ENCODE measurements at regions not wholly inside any gene's neighbourhood (a gene's known extent, or its start where the extent isn't known, plus 50 kb on each side); places are given as distances from the start of the nearest gene placed in this dataset.

GRCh38 chr17:27398691-27399090, 57.6 kb upstream of the KSR1 start:
- 92% methylated on average over 1 of the region's 2 CpGs for WGBS (ENCODE audit: insufficient coverage)
- intact Hi-C loops (cut with micrococcal nuclease): no loop called here
- no peaks in the 10 kb centered on the region for H3K4me1 Mint-ChIP-seq
- ATAC-seq (no peak), DNase-seq (no peak)
- peaks cover 14 to 19% of the 10 kb centered on the region in 2 donors for H3K27me3 Mint-ChIP-seq (ENCODE audit: low read depth in 2 of 2)
- H3K4me3 Mint-ChIP-seq: no peak overlapping the region
- Histone ChIP-seq H3K4me1 (ENCODE audit: control insufficient read depth, insufficient read depth, low read length) (no peaks in the 10 kb centered on the region), H3K27ac (ENCODE audit: low read length) (no peak overlapping the region), H3K27me3 (ENCODE audit: control insufficient read depth, insufficient read depth, low read length) (no peaks in the 10 kb centered on the region), H3K4me3 (ENCODE audit: low read length) (no peak overlapping the region), H3K9me3 (ENCODE audit: control insufficient read depth, insufficient read depth, low read length) (no peaks in the 10 kb centered on the region), H3K36me3 (ENCODE audit: control insufficient read depth, insufficient read depth, low read length) (no peaks in the 10 kb centered on the region)
- no peak for TF ChIP-seq CTCF (IDR thresholded peaks at IDR 0.05)
- H3K27ac Mint-ChIP-seq: no peak overlapping the region
- no peaks in the 10 kb centered on the region for H3K9me3 Mint-ChIP-seq
- no peaks in the 10 kb centered on the region for H3K36me3 Mint-ChIP-seq

- H3K4me1 Mint-ChIP-seq: no peaks in the 10 kb centered on the region
- no peaks in the 10 kb centered on the region for H3K36me3 Mint-ChIP-seq
- no peak for ATAC-seq
- H3K27ac Mint-ChIP-seq: no peak overlapping the region
- Histone ChIP-seq H3K9me3 (ENCODE audit: control insufficient read depth, insufficient read depth, low read length) (no peaks in the 10 kb centered on the region), H3K36me3 (ENCODE audit: control insufficient read depth, insufficient read depth, low read length) (no peaks in the 10 kb centered on the region), H3K27me3 (ENCODE audit: control insufficient read depth, insufficient read depth, low read length) (no peaks in the 10 kb centered on the region), H3K27ac (ENCODE audit: low read length) (no peak overlapping the region), H3K4me3 (ENCODE audit: low read length) (no peak overlapping the region), H3K4me1 (ENCODE audit: control insufficient read depth, insufficient read depth, low read length) (no peaks in the 10 kb centered on the region)
- intact Hi-C loops (cut with micrococcal nuclease): no loop called here
- H3K4me3 Mint-ChIP-seq: no peak overlapping the region
- no peak for DNase-seq
- no peaks in the 10 kb centered on the region for H3K27me3 Mint-ChIP-seq (ENCODE audit: low read depth in 2 of 2)
- H3K9me3 Mint-ChIP-seq: no peaks in the 10 kb centered on the region
- no peak for TF ChIP-seq CTCF (IDR thresholded peaks at IDR 0.05)
- WGBS (ENCODE audit: insufficient coverage): 85% methylated on average over 6 of the region's 6 CpGs
Observed at GRCh38 chr17:27400991-27401390, 55.3 kb upstream of the KSR1 start.

DNA sequence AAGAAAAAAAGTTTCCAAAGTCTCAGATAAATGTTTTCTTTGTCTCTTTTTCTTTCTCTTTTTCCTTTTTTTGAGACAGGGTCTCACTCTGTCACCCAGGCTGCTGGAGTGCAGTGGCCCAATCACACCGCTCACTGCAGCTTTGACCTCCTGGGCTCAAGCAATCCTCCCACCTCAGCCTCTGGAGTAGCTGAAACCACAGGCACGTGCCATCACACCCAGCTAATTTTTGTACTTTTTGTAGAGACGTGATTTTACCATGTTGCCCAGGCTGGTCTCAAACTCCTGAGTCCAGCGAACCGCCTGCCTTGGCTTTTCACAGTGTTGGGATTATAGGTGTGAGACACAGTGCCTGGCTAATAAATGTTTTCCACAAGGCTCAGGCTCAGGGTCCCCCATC, 53.3 kb upstream of the KSR1 start:
- Histone ChIP-seq H3K36me3 (ENCODE audit: control insufficient read depth, insufficient read depth, low read length) (no peaks in the 10 kb centered on the region), H3K27me3 (ENCODE audit: control insufficient read depth, insufficient read depth, low read length) (no peaks in the 10 kb centered on the region), H3K4me1 (ENCODE audit: control insufficient read depth, insufficient read depth, low read length) (no peaks in the 10 kb centered on the region), H3K4me3 (ENCODE audit: low read length) (no peak overlapping the region), H3K9me3 (ENCODE audit: control insufficient read depth, insufficient read depth, low read length) (no peaks in the 10 kb centered on the region), H3K27ac (ENCODE audit: low read length) (no peak overlapping the region)
- no peaks in the 10 kb centered on the region for H3K36me3 Mint-ChIP-seq
- 87% methylated on average over 3 of the region's 5 CpGs for WGBS (ENCODE audit: insufficient coverage)
- H3K27me3 Mint-ChIP-seq (ENCODE audit: low read depth in 2 of 2): no peaks in the 10 kb centered on the region
- TF ChIP-seq CTCF (IDR thresholded peaks at IDR 0.05): no peak
- DNase-seq: no peak
- no peak overlapping the region for H3K27ac Mint-ChIP-seq
- no peaks in the 10 kb centered on the region for H3K9me3 Mint-ChIP-seq
- no peak for ATAC-seq
- intact Hi-C loops (cut with micrococcal nuclease): no loop called here
- no peak overlapping the region for H3K4me3 Mint-ChIP-seq
- no peaks in the 10 kb centered on the region for H3K4me1 Mint-ChIP-seq

- Mint-ChIP-seq H3K4me3 (no peak overlapping the region), H3K27me3 (ENCODE audit: low read depth in 2 of 2) (no peaks in the 10 kb centered on the region), H3K27ac (no peak overlapping the region), H3K36me3 (no peaks in the 10 kb centered on the region), H3K4me1 (no peaks in the 10 kb centered on the region), H3K9me3 (no peaks in the 10 kb centered on the region)
- intact Hi-C loops (cut with micrococcal nuclease): no loop called here
- no peaks in the 10 kb centered on the region for H3K4me1 ChIP-seq (ENCODE audit: control insufficient read depth, insufficient read depth, low read length)
- no peak overlapping the region for H3K27ac ChIP-seq (ENCODE audit: low read length)
- H3K9me3 ChIP-seq (ENCODE audit: control insufficient read depth, insufficient read depth, low read length): no peaks in the 10 kb centered on the region
- no peaks in the 10 kb centered on the region for H3K27me3 ChIP-seq (ENCODE audit: control insufficient read depth, insufficient read depth, low read length)
- TF ChIP-seq CTCF (IDR thresholded peaks at IDR 0.05): no peak
- 95% methylated on average over 7 of the region's 7 CpGs for WGBS (ENCODE audit: insufficient coverage)
- DNase-seq (no peak), ATAC-seq (no peak)
- no peaks in the 10 kb centered on the region for H3K36me3 ChIP-seq (ENCODE audit: control insufficient read depth, insufficient read depth, low read length)
- H3K4me3 ChIP-seq (ENCODE audit: low read length): no peak overlapping the region
Observed at GRCh38 chr17:27403480-27404005, 52.7 kb upstream of the KSR1 start.

Measured in natural killer cell (primary cell).